ENCODE measurements at regions not wholly inside any gene's neighbourhood (a gene's known extent, or its start where the extent isn't known, plus 50 kb on each side); places are given as distances from the start of the nearest gene placed in this dataset.

- TF ChIP-seq POLR2A (IDR thresholded peaks at IDR 0.05; ENCODE audit: low read depth) (no peak), CTCF (IDR thresholded peaks at IDR 0.05) (no peak), POLR2AphosphoS5 (IDR thresholded peaks at IDR 0.05) (no peak), EP300 (IDR thresholded peaks at IDR 0.05) (no peak)
Observed at GRCh38 chr10:131635564-131636015, 265.2 kb upstream of the PPP2R2D start.
